GM19467 (cell line): ENCODE measurements at regions not wholly inside any gene's neighbourhood (a gene's known extent, or its start where the extent isn't known, plus 50 kb on each side); places are given as distances from the start of the nearest gene placed in this dataset.

Source experiments
- ATAC-seq: cut with Tn5 transposase; IDR thresholded peaks from one replicate; pipeline ENCODE4 v1.9.1; 2021; ENCODE audit warnings: mild to moderate bottlenecking, moderate library complexity; ENCODE audit not compliant: unreplicated experiment

DNA sequence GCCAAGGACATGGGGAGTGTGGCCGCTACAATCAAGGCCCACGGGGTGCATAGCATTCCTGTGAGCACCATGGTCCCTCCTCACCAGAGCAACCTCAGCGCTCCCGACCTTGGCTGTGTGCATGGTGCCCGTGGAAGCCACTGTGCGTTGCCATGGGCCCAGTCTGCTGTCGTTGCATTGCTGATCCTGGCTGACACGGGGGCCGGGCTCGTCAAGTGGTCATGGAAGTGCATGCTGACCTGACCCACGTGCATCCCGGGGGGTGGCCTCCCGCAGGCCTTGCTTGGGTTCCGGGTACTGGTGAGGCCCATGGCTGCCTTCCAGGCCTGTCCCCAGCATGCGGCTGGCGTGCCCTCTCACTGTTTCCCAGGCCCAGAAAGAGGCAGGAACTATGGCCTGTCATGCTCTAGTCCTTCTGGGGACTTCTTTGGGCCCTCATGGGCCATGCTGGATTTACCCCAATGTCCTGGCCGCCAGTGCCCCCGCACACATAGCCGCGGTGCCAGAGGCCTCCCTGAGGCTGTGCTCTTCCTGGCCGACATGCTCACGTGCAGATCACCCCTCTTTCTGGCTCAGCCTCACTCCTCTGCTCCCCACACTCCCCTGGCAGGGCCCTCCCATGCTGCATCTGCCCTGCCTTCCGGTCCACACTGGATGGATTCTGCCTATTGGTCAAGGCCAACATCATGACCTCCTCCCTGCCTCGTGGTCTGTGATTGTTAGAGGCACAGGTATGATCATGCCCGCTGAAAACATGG is 1258.0 kb downstream of the BRD1 start:
- ATAC-seq, result no peak

DNA sequence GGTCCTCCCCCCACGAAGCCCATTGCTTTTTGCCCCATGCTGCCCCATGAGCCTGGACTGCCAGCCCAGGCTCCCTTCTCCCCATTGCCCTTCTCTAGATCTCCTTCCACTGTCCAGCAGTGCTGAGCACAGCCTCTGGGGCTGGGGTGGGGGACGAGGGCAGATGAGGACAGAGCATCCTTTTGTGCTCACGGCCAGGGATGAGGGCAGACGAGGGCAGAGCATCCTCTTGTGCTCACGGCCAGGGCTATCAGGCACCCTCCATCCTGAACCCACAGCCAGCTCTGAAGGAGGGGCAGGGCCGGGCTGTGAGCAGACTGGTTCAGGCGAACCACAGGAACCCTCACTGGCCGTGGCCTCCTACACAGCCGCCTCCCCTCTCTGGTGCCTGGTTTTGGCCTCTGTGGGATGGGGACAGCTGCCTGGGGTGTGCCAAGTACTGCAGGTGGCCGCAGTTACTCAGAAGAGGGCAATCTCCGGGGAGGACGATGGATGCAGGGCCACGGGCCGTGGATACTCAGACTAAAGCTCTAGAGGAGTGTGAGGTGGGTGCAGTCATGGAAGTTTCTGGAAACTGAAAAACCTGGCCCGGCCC is 1258.8 kb downstream of the BRD1 start:
- no peak for ATAC-seq

DNA sequence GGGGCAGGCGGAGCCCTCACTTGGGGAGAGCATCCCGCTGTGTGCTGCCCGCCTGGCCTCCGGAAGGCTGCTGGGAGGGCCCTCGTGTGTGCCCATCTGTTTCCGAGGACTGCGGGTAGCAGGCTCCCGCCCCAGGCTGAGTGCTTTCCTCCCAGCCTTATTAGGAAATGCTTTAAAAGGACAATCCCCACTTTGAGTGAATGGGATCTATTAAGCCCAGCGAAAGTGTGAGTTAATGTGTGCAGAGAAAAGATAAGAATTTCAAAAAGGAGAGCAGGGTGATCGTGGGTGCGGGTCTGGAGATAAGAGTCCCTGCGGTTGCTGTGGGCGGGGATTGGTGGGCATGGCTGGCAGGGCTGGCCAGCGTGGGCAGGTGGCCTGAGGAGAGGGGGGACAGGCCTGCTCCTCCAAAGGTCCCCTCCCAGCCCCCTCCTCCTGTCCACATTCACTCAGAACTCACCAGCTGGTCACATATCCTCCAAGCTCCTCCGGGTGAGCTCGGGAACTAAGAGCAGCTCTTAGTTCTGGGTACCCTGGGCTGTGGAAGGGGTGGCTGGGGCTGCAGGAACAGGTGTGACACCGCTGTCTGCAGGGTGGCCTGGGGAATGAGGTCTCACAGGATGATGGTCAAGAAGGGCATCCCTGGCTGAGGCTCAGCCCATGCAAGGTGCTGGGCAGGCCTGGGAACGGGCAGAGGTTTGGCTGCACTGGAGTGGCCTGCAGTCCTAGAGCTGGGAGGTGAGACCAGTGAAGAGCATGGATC is 1260.3 kb downstream of the BRD1 start:
- ATAC-seq, result no peak

DNA sequence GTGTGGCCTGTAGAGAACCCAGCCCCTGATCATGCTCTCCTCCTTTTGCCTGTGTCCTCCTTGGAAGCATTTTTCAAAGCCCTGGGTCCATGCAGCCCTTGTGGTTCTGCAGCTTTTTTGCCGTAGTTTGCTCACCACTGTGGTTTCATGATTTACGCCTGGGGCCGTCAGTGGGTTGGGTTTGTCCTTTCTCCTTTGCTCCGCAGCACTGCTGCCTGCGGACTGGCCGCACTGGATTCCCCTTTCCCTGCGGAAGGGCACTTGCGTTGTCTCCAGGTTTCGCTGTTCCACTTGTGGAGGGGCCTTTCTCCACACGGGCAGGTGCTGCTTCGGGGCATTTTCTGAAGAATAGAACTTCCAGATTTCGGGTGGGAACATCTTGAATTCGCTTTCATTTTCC is 1260.9 kb downstream of the BRD1 start:
- no peak for ATAC-seq

- ATAC-seq, result no peak
Measured at GRCh38 chr22:48565901-48566501, 1261.7 kb downstream of the BRD1 start.

DNA sequence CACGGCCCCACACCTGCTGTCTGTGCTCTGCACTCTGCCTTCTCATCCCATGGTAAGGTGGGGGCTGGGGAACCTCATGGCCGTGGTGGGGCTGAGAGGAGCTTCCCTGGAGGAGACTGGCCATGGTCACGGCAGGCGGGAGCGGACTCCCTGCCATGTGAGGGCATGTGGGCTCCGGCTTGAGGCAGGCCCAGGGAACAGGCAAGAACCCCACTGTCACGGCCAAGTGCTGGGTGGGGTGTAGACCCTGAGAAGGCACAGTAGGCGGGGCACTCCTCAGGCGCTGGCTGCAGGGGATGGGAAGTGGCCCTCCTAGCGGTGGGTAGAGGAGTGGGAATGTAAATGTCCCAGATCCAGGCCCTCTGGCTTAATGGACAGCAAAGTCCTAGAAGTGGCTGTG is 1262.7 kb downstream of the BRD1 start:
- ATAC-seq, result no peak

GRCh38 chr22:48563966-48564330 is 1263.7 kb downstream of the BRD1 start:
- no peak for ATAC-seq

GRCh38 chr22:48563118-48563965 is 1264.3 kb downstream of the BRD1 start:
- ATAC-seq, result no peak

DNA sequence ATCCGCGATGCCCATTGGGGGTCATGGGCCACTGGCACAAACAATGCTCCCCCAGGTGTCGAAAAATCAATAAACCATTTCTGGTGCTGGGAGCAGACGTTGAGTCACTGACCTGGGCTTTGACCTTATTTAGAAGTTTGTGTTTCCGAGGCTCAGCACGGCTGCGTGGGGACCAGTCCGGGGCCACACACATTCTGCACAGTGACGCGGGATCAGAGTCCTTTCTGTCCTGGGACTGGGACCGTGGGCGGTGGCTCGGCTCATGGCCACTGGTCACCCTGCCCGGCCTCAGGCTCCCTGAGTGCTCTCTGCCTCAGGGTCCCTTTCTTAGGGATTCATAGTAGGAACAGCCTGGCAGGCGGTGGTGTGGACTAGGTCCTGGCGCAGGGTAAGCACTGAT is 1266.0 kb downstream of the BRD1 start:
- ATAC-seq, result no peak

DNA sequence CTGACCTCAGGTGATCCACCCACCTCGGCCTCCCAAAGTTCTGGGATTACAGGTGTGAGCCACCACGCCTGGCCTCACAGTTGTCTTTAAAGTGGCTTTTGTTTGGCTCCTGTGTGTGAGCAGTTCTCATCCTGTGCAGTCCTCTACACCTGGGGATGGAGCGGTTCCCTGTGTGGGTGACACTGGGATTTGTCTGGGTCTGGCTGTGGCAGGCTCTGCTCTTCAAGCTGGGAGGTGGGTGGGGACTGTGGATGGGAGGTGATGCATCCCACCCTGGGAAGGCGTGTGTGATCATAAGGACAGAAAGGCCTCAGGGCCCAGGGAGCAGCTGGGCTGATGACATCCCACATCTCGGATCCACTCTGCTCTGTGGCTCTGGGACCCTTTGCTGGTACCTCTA is 1266.8 kb downstream of the BRD1 start:
- ATAC-seq, result no peak

- no peak for ATAC-seq
Measured at GRCh38 chr22:48560389-48560751, 1267.3 kb downstream of the BRD1 start.

DNA sequence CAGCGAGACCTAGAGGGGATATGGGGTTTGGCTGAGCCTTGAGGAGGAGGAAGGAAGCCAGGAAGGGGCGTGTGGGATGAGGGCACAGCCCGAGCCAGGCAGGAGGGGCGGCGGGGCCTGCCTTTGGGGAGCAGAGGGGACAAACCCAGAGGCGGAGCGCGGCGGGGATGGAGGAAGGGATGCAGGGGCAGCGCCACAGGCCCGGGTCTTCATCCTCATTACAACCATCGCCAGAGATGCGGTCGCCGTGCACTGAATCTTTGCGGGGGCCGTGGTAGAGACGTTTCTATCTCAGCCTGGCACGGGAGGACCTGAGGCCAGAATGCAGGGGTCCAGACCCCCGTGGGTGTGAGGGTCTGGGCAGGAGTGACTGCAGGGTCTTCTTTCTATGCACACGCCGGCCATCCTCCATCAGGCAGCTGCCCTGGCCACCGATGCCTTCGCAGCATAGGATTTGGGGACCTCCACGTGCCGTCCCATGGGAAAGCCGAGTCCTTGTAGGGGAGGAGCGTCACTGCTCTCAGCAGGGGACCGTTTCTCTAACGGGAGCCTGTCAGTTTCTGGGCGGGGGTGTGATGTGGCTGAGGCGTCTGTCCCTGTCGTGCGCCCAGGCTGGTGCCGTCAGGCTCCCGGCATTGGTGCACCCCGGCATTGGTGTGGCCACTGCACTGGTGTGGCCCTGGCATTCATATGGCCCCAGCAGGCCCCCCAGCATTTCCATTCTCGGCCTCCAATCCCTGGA is 1267.9 kb downstream of the BRD1 start:
- ATAC-seq, result no peak

DNA sequence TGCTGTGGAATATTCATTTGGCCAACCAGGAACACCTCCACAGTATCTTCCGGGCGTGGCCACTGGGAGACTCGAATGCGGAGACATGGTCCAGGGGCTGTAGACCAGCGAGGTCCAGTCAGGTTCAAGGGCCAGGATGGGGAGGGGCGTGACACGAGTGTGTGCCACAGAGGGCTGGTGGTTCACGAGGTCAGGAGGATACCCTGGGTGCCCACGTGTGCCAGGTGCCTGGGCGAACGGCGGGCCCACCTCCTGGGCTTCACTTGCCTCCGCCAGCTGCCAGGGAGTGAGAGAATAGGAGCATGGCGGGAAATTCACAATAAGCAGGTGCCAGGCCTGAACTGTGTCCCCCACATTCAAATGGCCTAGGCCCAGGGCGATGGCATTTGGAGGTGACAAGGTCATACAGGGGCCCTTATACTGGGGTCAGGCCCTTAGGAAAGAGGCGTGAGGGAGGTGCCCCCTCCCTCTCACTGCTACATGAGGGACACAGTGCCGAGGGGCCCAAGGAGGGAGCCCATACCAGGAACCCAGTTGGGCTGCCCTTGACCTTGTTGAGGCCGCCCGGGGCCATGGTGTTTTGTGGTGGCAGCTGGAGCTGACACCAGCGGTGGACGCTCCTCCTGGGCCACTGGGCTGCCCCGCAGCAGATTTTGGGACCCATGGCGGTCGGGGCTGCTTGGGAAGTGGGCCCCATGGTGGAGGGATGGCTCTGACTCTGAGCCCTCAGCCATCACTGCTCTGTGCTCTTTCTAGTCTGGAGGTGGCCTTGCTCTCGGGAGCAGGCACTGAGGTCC is 1268.9 kb downstream of the BRD1 start:
- no peak for ATAC-seq

GRCh38 chr22:48558016-48558415 is 1269.7 kb downstream of the BRD1 start:
- ATAC-seq, result no peak

DNA sequence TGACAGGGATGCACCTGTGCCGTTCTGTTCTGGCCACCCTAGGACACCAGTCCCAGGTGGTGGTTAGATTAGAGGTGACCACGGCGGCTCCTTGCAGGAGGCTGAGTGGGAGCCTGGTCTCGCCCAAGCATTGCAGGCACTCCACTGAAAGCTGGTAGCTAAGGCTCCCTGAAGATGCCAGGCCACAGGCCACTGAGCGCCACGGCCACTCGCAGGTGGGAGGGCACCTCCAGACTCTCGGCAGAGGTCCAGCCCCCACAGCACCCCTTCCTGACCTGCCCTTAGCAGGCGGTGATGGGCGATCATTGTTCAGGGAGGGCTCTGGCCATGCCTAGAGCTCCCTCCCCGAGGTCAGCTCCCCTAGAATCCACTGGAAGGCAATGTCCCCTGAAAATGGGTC is 1270.2 kb downstream of the BRD1 start:
- no peak for ATAC-seq

GRCh38 chr22:48556751-48557150 is 1270.9 kb downstream of the BRD1 start:
- ATAC-seq, result no peak

DNA sequence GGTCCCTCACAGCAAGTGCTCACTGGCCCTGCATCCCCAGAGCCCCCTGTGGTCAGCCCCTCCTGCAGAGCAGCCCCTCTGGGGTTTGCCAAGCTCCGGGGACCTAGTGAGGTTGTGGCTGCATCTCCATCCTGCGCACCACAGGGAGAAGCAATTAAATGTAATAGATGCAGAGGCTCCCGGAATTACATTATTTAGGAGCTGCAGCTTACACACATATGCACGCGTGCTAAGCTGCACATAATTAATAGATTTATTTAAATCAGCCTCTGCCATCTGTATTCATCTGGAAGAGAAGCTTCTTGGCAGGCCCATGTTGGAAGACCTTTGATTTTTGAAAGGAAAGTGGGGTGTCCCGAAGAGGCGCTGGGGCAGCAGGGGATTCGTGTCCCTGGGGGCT is 1271.5 kb downstream of the BRD1 start:
- no peak for ATAC-seq

- ATAC-seq, result no peak
Measured at GRCh38 chr22:48555606-48556005, 1272.1 kb downstream of the BRD1 start.

- ATAC-seq, result no peak
Measured at GRCh38 chr22:48554893-48555572, 1272.6 kb downstream of the BRD1 start.
